ENCODE measurements at regions not wholly inside any gene's neighbourhood (a gene's known extent, or its start where the extent isn't known, plus 50 kb on each side); places are given as distances from the start of the nearest gene placed in this dataset.

- DNase-seq (ENCODE audit: low spot score): no peak
Measured at GRCh38 chr5:107293541-107294210, 377.1 kb downstream of the EFNA5 start.

- DNase-seq (ENCODE audit: low spot score): no peak
Measured at GRCh38 chr5:107291866-107292265, 378.9 kb downstream of the EFNA5 start.

GRCh38 chr5:107290780-107291398, 379.8 kb downstream of the EFNA5 start:
- no peak for DNase-seq (ENCODE audit: low spot score)

- no peak for DNase-seq (ENCODE audit: low spot score)
Measured at GRCh38 chr5:107289030-107289714, 381.6 kb downstream of the EFNA5 start.

GRCh38 chr5:107286447-107287098, 384.2 kb downstream of the EFNA5 start:
- no peak for DNase-seq (ENCODE audit: low spot score)

GRCh38 chr5:107285772-107286171, 385.0 kb downstream of the EFNA5 start:
- DNase-seq (ENCODE audit: low spot score): no peak

- no peak for DNase-seq (ENCODE audit: low spot score)
Measured at GRCh38 chr5:107284822-107285525, 385.8 kb downstream of the EFNA5 start.

DNA sequence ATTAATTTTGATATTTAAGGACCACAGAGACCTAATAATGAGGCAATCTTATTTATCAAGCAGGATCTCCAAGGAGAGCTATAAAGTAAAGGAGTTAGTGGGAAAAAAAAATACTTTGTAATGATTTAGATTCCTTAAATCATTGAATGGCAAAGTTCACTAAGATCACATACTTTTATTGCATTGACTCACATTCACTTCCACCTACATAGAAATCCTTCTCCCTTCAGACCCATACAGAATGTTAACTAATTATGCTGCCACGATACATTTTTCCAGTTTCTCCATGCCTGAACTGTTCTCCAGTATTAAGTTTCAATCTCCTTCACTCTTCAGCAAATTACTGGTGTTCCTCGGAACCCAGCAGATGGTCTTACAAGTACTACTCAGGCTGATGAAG, 388.7 kb downstream of the EFNA5 start:
- no peak for DNase-seq (ENCODE audit: low spot score)

DNA sequence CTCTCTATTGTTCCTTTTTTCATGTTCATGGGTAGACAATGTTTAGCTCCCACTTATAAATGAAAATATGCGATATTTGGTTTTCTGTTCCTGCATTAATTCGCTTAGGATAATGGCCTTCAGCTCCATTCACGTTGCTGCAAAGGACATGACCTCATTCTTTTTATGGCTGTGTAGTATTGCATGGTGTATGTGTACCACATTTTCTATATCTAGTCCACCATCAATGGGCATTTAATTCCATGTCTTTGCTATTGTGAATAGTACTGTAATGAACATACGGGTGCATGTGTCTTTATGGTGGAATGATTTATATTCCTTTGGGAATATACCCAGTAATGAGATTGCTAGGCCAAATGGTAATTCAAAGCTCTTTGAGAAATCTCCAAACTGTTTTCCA, 392.0 kb downstream of the EFNA5 start:
- no peak for DNase-seq (ENCODE audit: low spot score)

GRCh38 chr5:107277485-107278125, 393.1 kb downstream of the EFNA5 start:
- no peak for DNase-seq (ENCODE audit: low spot score)

- DNase-seq (ENCODE audit: low spot score): no peak
Measured at GRCh38 chr5:107275333-107275732, 395.4 kb downstream of the EFNA5 start.

- DNase-seq (ENCODE audit: low spot score): no peak
Measured at GRCh38 chr5:107274571-107274970, 396.2 kb downstream of the EFNA5 start.

GRCh38 chr5:107272954-107273353, 397.8 kb downstream of the EFNA5 start:
- DNase-seq (ENCODE audit: low spot score): no peak

DNA sequence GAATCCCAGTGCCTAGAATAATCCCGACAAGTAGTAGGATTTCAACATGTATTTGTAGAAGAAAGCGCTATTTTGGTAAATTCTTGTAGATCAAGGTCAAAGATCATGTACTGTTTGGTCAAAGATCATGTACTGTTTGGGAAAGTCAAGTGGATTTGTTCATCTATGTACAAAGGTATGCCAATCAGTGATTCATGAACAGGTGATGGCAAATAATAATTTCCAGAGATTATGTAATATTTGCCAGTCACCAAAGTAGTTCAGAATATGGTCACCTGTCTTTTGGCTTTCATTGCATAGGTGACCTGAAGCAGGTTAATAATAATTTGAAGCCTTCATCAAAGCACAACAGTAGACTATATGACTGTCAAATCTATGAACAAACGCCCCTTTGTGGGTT, 398.2 kb downstream of the EFNA5 start:
- DNase-seq (ENCODE audit: low spot score): no peak

- no peak for DNase-seq (ENCODE audit: low spot score)
Measured at GRCh38 chr5:107271682-107272350, 398.9 kb downstream of the EFNA5 start.

- DNase-seq (ENCODE audit: low spot score): no peak
Measured at GRCh38 chr5:107270561-107270960, 400.2 kb downstream of the EFNA5 start.

- no peak for DNase-seq (ENCODE audit: low spot score)
Measured at GRCh38 chr5:107269678-107270077, 401.1 kb downstream of the EFNA5 start.

GRCh38 chr5:107269256-107269655, 401.5 kb downstream of the EFNA5 start:
- DNase-seq (ENCODE audit: low spot score): no peak

- DNase-seq (ENCODE audit: low spot score): no peak
Measured at GRCh38 chr5:107268241-107268640, 402.5 kb downstream of the EFNA5 start.

- DNase-seq (ENCODE audit: low spot score): no peak
Measured at GRCh38 chr5:107266100-107266499, 404.6 kb downstream of the EFNA5 start.

GRCh38 chr5:107265193-107265592, 405.5 kb downstream of the EFNA5 start:
- DNase-seq (ENCODE audit: low spot score): no peak
